ENCODE measurements at regions not wholly inside any gene's neighbourhood (a gene's known extent, or its start where the extent isn't known, plus 50 kb on each side); places are given as distances from the start of the nearest gene placed in this dataset.

- no peaks in the 10 kb centered on the region for H4K20me1 ChIP-seq (ENCODE audit: control insufficient read depth, insufficient read depth)
- SMC1A ChIA-PET (ENCODE audit: uncharacterized antibody, unreplicated experiment) = no interaction called here
- RAD21 ChIA-PET (ENCODE audit: unreplicated experiment) = no interaction called here
- no peaks in the 10 kb centered on the region for H3K9me3 ChIP-seq (replicated peaks; ENCODE audit: control insufficient read depth, insufficient read depth, low read length)
- no peak overlapping the region for H3K4me3 ChIP-seq
- in situ Hi-C loops (cut with MboI) (no loop called here), intact Hi-C loops (cut with micrococcal nuclease; ENCODE audit: unreplicated experiment) (no loop called here)
- H3K9ac ChIP-seq (ENCODE audit: control insufficient read depth, insufficient read depth, low read length) = no peak overlapping the region
- H3K4me1 ChIP-seq (ENCODE audit: control insufficient read depth, insufficient read depth, low read length) = no peaks in the 10 kb centered on the region
- H3K36me3 ChIP-seq (ENCODE audit: control insufficient read depth in 2 of 2, insufficient read depth in 2 of 2, low read length in 1 of 2) = no peaks in the 10 kb centered on the region
- POLR2A ChIA-PET = no interaction called here
- no peaks in the 10 kb centered on the region for H3K27me3 ChIP-seq (replicated peaks in 1 of 2; ENCODE audit: control insufficient read depth in 2 of 2, insufficient read depth in 2 of 2, low read length in 1 of 2)
- WGBS (ENCODE audit: insufficient coverage, insufficient replicate concordance, low lambda C conversion rate, missing lambda C conversion rate) = 17% methylated on average over 4 of the region's 4 CpGs
- no TSS peak for BruUV-seq (replicated peaks)
- H3K27ac ChIP-seq (ENCODE audit: control insufficient read depth, insufficient read depth) = no peak overlapping the region
- DNase-seq (ENCODE audit: low read depth, low spot score) (no peak), ATAC-seq (no peak), FAIRE-seq (no peak)
- no peak overlapping the region for H3K4me2 ChIP-seq (ENCODE audit: control insufficient read depth, insufficient read depth)
- no peak overlapping the region for H2AFZ ChIP-seq (ENCODE audit: control insufficient read depth, low read depth, low read length)
- H3K79me2 ChIP-seq (ENCODE audit: control insufficient read depth, insufficient read depth, low read length) = no peaks in the 10 kb centered on the region
- CTCF ChIA-PET = no interaction called here
- TF ChIP-seq ZBTB11 (CRISPR knock-in tag; IDR thresholded peaks at IDR 0.05) (no peak), PAX8 (IDR thresholded peaks at IDR 0.05) (no peak), ZBED1 (IDR thresholded peaks at IDR 0.05; ENCODE audit: borderline replicate concordance) (no peak), HCFC1 (IDR thresholded peaks at IDR 0.05; ENCODE audit: low read length) (no peak), ZNF24 (IDR thresholded peaks at IDR 0.05) (no peak), LARP7 (IDR thresholded peaks at IDR 0.05) (no peak), BMI1 (IDR thresholded peaks at IDR 0.05; ENCODE audit: borderline replicate concordance) (no peak), PKNOX1 (IDR thresholded peaks at IDR 0.05) (no peak), EP300 (IDR thresholded peaks at IDR 0.05; ENCODE audit: borderline replicate concordance in 1 of 2, control insufficient read depth in 1 of 2, low read depth in 2 of 2, low read length in 2 of 2) (no peak), ATF3 (IDR thresholded peaks at IDR 0.05; ENCODE audit: borderline replicate concordance, extremely low read depth, low read depth, low read length) (no peak), HDAC6 (IDR thresholded peaks at IDR 0.05; ENCODE audit: unreplicated experiment) (no peak), RAD21 (IDR thresholded peaks at IDR 0.05; ENCODE audit: insufficient read depth, low read depth, low read length) (no peak), YY1 (IDR thresholded peaks at IDR 0.05; ENCODE audit: low read depth, low read length) (no peak), MLLT1 (IDR thresholded peaks at IDR 0.05) (no peak), USF1 (IDR thresholded peaks at IDR 0.05; ENCODE audit: borderline replicate concordance, extremely low read length, insufficient read depth, low read depth, low read length) (no peak)
These were observed 201.9 kb upstream of the MAP3K7 start for GRCh38 chr6:90788781-90789180.

All from GM12878 (cell line).